H1 (cell line): ENCODE measurements at regions not wholly inside any gene's neighbourhood (a gene's known extent, or its start where the extent isn't known, plus 50 kb on each side); places are given as distances from the start of the nearest gene placed in this dataset.

Source experiments
- ASH2L ChIP-seq: fragments of 200-600, 300-600 bp; sonication (generic); IDR thresholded peaks from one replicate; pipeline ENCODE4 v1.7.1; 2017; ENCODE audit warnings: low read length
- CHD7 ChIP-seq: fragments of 300-600 bp; sonication (generic); IDR thresholded peaks from 2 replicates; pipeline ENCODE4 v1.7.1; 2012; ENCODE audit warnings: low read length, moderate library complexity, mild to moderate bottlenecking, inconsistent platforms; ENCODE audit not compliant: insufficient replicate concordance
- CREB1 ChIP-seq: IDR thresholded peaks from 2 replicates; pipeline ENCODE4 v1.6.1; 2012; ENCODE audit warnings: inconsistent platforms
- EGR1 ChIP-seq: IDR thresholded peaks from 2 replicates; pipeline ENCODE4 v1.6.1; 2011; ENCODE audit warnings: low read depth, low read length, borderline replicate concordance
- EP300 ChIP-seq, 2 experiments: IDR thresholded peaks; 1 replicate in 1 of 2; 2 replicates in 1 of 2; pipeline ENCODE4 v1.6.1; 2011 to 2012; ENCODE audit warnings: low read depth in 2 of 2, low read length in 2 of 2, mild to moderate bottlenecking in 2 of 2, borderline replicate concordance in 1 of 2, inconsistent platforms in 1 of 2, moderate library complexity in 1 of 2
- EZH2 ChIP-seq: fragments of 200-600 bp; sonication (generic); IDR thresholded peaks from 2 replicates; pipeline ENCODE4 v1.7.1; 2012; ENCODE audit warnings: low read depth, mild to moderate bottlenecking, moderate library complexity, low read length, inconsistent platforms; ENCODE audit not compliant: severe bottlenecking
- GTF2F1 ChIP-seq: IDR thresholded peaks from 2 replicates; pipeline ENCODE4 v1.6.1; 2012; ENCODE audit warnings: low read depth, low read length, improper control_type of control experiment, borderline replicate concordance
- NRF1 ChIP-seq: IDR thresholded peaks from 2 replicates; pipeline ENCODE4 v1.6.1; 2011; ENCODE audit warnings: mild to moderate bottlenecking, low read depth, low read length, improper control_type of control experiment
- PHF8 ChIP-seq: fragments of 200-600 bp; sonication (generic); conservative IDR thresholded peaks from 2 replicates; pipeline ENCODE4 v1.7.1; 2012; ENCODE audit warnings: low read depth, mild to moderate bottlenecking, inconsistent platforms, low read length, moderate library complexity
- POLR2AphosphoS5 ChIP-seq: IDR thresholded peaks from 2 replicates; pipeline ENCODE4 v1.6.1; 2011; ENCODE audit warnings: low read depth, low read length
- RNF2 ChIP-seq: fragments of 200-900, 300-1000 bp; sonication (generic); IDR thresholded peaks from 2 replicates; pipeline ENCODE4 v1.7.1; 2016; ENCODE audit warnings: borderline replicate concordance, low read depth, mild to moderate bottlenecking, antibody characterized with exemption, low read length; ENCODE audit not compliant: poor library complexity, severe bottlenecking; ENCODE audit errors: missing control alignments
- ZNF274 ChIP-seq: IDR thresholded peaks from 2 replicates; pipeline ENCODE4 v1.7.0; 2012; ENCODE audit warnings: low read length, borderline replicate concordance; ENCODE audit errors: extremely low read depth

- no peak for TF ChIP-seq CHD7
- TF ChIP-seq POLR2AphosphoS5: no peak
- no peak for TF ChIP-seq ZNF274
- TF ChIP-seq PHF8: no peak
- no peak for TF ChIP-seq EZH2
- TF ChIP-seq NRF1: no peak
- no peak for TF ChIP-seq ASH2L
- TF ChIP-seq EGR1: no peak
- no peak for TF ChIP-seq EP300 (IDR thresholded peaks at IDR 0.05; ENCODE audit: borderline replicate concordance in 1 of 2, low read depth in 2 of 2, low read length in 2 of 2)
- TF ChIP-seq CREB1: no peak
- TF ChIP-seq GTF2F1: no peak
- no peak for TF ChIP-seq RNF2
Measured at GRCh38 chr6:74510878-74511277, 695.0 kb downstream of the COL12A1 start (continued).
